ENCODE measurements at regions not wholly inside any gene's neighbourhood (a gene's known extent, or its start where the extent isn't known, plus 50 kb on each side); places are given as distances from the start of the nearest gene placed in this dataset.

GRCh38 chr9:90085633-90086032, 480.8 kb downstream of the GADD45G start:
- intact Hi-C loops (cut with micrococcal nuclease): no loop called here
- Mint-ChIP-seq H3K36me3 (ENCODE audit: low read depth) (no peaks in the 10 kb centered on the region), H3K27ac (peak overlapping the region; percentile 76), H3K4me3 (no peak overlapping the region), H3K4me1 (ENCODE audit: low read depth) (peaks cover 39% of the 10 kb centered on the region), H3K27me3 (peaks cover 3% of the 10 kb centered on the region), H3K9me3 (no peaks in the 10 kb centered on the region)

- Mint-ChIP-seq H3K27ac (peak overlapping the region; percentile 76), H3K4me3 (no peak overlapping the region), H3K9me3 (no peaks in the 10 kb centered on the region), H3K27me3 (peaks cover 3% of the 10 kb centered on the region), H3K36me3 (ENCODE audit: low read depth) (no peaks in the 10 kb centered on the region), H3K4me1 (ENCODE audit: low read depth) (peaks cover 39% of the 10 kb centered on the region)
- intact Hi-C loops (cut with micrococcal nuclease): no loop called here
Measured at GRCh38 chr9:90086101-90086511, 481.3 kb downstream of the GADD45G start.

DNA sequence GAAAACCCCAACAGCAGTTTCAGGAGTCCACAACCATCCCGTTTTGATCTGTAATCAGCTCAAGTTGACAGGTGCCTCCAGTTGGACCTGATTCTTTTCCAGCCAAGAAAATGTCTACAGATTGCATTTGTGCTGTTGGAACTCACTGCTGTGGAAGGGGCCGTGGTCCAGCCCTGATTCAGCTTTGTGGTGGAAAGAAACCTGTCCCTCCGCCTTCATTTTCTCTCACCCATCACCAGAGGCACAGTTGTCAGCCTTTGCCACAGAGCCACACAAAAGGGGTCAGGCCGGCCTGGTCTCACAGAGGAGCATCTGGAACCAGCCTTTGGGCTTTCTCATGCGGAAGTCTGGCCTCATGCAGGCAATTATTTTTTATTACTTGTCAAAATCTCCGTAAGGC, 483.6 kb downstream of the GADD45G start:
- Mint-ChIP-seq H3K4me1 (ENCODE audit: low read depth) (peaks cover 39% of the 10 kb centered on the region), H3K4me3 (no peak overlapping the region), H3K27me3 (peaks cover 9% of the 10 kb centered on the region), H3K27ac (no peak overlapping the region), H3K36me3 (ENCODE audit: low read depth) (no peaks in the 10 kb centered on the region), H3K9me3 (no peaks in the 10 kb centered on the region)
- intact Hi-C loops (cut with micrococcal nuclease): no loop called here

GRCh38 chr9:90088856-90089255, 484.0 kb downstream of the GADD45G start:
- Mint-ChIP-seq H3K4me3 (no peak overlapping the region), H3K9me3 (no peaks in the 10 kb centered on the region), H3K4me1 (ENCODE audit: low read depth) (peaks cover 39% of the 10 kb centered on the region), H3K27ac (no peak overlapping the region), H3K36me3 (ENCODE audit: low read depth) (no peaks in the 10 kb centered on the region), H3K27me3 (peaks cover 13% of the 10 kb centered on the region)
- intact Hi-C loops (cut with micrococcal nuclease): no loop called here

- intact Hi-C loops (cut with micrococcal nuclease): no loop called here
- H3K27ac Mint-ChIP-seq: no peak overlapping the region
- no peak overlapping the region for H3K4me3 Mint-ChIP-seq
- H3K36me3 Mint-ChIP-seq (ENCODE audit: low read depth): no peaks in the 10 kb centered on the region
- peaks cover 20% of the 10 kb centered on the region for H3K27me3 Mint-ChIP-seq
- peaks cover 33% of the 10 kb centered on the region for H3K4me1 Mint-ChIP-seq (ENCODE audit: low read depth)
- H3K9me3 Mint-ChIP-seq: no peaks in the 10 kb centered on the region
Measured at GRCh38 chr9:90090997-90091396, 486.2 kb downstream of the GADD45G start.

DNA sequence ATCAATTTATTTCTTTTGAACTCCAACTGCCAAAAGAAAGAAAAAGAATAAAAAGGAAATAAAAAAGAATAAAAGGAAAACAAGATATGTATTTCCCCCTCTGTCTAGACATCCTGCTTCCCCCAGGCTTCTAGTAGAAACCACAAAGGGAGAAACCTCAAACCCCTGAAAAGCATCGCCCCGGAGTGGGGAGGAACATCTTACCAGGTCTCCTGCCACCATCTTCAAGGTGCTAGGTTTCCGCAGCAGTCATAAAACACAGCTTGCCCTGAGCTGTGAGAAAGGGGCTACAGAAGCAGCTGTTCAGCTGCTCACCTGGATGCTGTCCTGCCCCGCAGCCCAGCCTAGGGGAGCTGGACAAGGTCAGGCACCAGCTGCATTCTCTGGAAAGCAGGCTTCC, 487.7 kb downstream of the GADD45G start:
- no peaks in the 10 kb centered on the region for H3K36me3 Mint-ChIP-seq (ENCODE audit: low read depth)
- H3K27ac Mint-ChIP-seq: no peak overlapping the region
- no peak overlapping the region for H3K4me3 Mint-ChIP-seq
- H3K27me3 Mint-ChIP-seq: peaks cover 29% of the 10 kb centered on the region
- H3K9me3 Mint-ChIP-seq: no peaks in the 10 kb centered on the region
- intact Hi-C loops (cut with micrococcal nuclease): no loop called here
- peaks cover 22% of the 10 kb centered on the region for H3K4me1 Mint-ChIP-seq (ENCODE audit: low read depth)

GRCh38 chr9:90095682-90096081, 490.9 kb downstream of the GADD45G start:
- peaks cover 27% of the 10 kb centered on the region for H3K27me3 Mint-ChIP-seq
- no peak overlapping the region for H3K27ac Mint-ChIP-seq
- intact Hi-C loops (cut with micrococcal nuclease): no loop called here
- H3K4me1 Mint-ChIP-seq (ENCODE audit: low read depth): no peaks in the 10 kb centered on the region
- H3K4me3 Mint-ChIP-seq: no peak overlapping the region
- no peaks in the 10 kb centered on the region for H3K36me3 Mint-ChIP-seq (ENCODE audit: low read depth)
- H3K9me3 Mint-ChIP-seq: no peaks in the 10 kb centered on the region

- H3K9me3 Mint-ChIP-seq: no peaks in the 10 kb centered on the region
- H3K4me1 Mint-ChIP-seq (ENCODE audit: low read depth): no peaks in the 10 kb centered on the region
Measured at GRCh38 chr9:90097237-90097636, 492.4 kb downstream of the GADD45G start.

DNA sequence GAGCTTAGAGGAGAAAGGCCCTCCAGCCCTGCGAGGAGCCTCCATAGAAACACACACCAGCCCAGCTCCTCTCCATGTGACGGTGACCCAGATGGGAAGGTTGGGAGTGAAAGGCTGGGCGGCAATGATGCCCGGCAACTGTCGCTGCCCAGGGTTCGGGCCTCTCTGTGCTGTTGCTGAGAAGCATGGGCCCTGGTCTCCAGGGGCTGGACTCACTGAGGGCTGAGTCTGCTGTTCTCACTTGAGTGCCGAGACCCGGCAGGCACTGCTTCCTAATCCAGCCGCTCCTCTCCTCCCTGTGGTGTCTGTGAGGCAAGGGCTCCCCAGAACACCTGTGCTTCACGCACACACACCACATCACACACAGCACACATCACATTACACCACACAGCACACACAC, 493.6 kb downstream of the GADD45G start:
- intact Hi-C loops (cut with micrococcal nuclease): no loop called here
- H3K9me3 Mint-ChIP-seq: no peaks in the 10 kb centered on the region
- no peaks in the 10 kb centered on the region for H3K4me1 Mint-ChIP-seq (ENCODE audit: low read depth)
- peaks cover 22% of the 10 kb centered on the region for H3K27me3 Mint-ChIP-seq
- no peaks in the 10 kb centered on the region for H3K36me3 Mint-ChIP-seq (ENCODE audit: low read depth)
- no peak overlapping the region for H3K4me3 Mint-ChIP-seq
- H3K27ac Mint-ChIP-seq: no peak overlapping the region

More at GRCh38 chr9:90097237-90097636, 492.4 kb downstream of the GADD45G start:
- intact Hi-C loops (cut with micrococcal nuclease): no loop called here
- Mint-ChIP-seq H3K4me3 (no peak overlapping the region), H3K36me3 (ENCODE audit: low read depth) (no peaks in the 10 kb centered on the region), H3K27ac (no peak overlapping the region), H3K27me3 (peaks cover 27% of the 10 kb centered on the region)

DNA sequence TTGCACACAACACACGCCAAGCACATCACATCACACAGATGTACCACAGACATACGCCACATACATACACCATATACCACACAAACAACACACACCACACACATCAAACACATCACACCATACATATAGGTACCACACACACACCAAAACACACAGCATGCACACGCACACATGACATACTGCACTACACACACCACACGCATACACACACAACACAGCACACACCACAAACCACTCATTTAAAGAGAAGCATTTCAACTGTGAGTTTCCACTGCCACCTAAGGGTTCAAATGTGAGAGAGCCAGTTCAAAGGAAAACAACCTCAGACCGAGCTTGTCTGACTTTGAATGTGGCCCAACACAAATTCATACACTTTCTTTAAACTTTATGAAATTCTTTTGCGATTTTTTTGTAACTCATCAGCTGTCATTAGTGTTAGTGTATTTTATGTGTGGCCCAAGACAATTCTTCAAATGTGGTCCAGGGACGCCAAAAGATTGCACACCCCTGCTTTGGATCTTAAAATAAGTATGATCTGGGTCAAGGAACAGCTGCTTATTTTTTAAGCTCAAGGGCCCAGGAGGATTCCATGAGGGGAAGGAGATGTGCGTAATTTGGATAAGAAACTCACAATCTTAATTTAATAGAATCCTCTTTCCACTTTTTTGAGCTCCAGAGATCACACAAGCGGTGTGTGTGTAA, 494.6 kb downstream of the GADD45G start:
- no peaks in the 10 kb centered on the region for H3K4me1 Mint-ChIP-seq (ENCODE audit: low read depth)
- no peaks in the 10 kb centered on the region for H3K9me3 Mint-ChIP-seq
- no peak overlapping the region for H3K4me3 Mint-ChIP-seq
- H3K27me3 Mint-ChIP-seq: peaks cover 17% of the 10 kb centered on the region
- H3K27ac Mint-ChIP-seq: no peak overlapping the region
- intact Hi-C loops (cut with micrococcal nuclease): loop anchor here (1.0 kb wide), 1 partner anchor 497 kb away; no protein-coding TSS in a partner anchor
- H3K36me3 Mint-ChIP-seq (ENCODE audit: low read depth): no peaks in the 10 kb centered on the region

GRCh38 chr9:90100014-90100413, 495.2 kb downstream of the GADD45G start:
- intact Hi-C loops (cut with micrococcal nuclease): loop anchor here (5.0 kb wide), 2 partner anchors 183 to 523 kb away; no protein-coding TSS in a partner anchor
- H3K27ac Mint-ChIP-seq: no peak overlapping the region

DNA sequence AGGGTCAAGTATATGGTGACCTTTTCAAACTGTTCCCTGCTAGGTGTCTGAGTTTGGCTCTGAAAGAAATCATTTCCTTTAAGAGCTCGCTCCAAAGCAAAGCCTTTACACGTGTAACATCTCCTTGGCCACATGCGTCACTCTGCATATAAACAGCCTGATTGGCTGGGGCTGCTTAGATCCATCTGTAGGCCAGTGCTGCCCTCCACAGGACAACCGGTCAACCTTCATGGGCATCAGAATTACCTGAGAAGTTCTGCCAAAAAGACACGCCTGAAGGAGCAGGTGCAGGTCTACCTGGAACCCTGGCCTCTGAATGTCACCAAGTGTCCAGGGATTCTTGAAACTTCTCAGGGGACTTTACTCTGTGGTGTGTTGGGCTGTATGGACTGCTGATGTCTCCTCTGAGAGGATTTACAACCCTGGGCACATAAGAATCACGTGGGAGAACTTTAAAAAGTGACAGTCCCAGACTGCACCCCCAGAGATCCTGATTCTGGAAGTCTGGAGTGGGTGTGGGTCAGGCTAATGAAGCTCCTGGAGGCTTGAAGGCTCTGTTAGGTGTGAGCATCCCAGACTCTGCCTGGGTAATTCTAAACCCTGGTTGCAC, 497.6 kb downstream of the GADD45G start:
- Mint-ChIP-seq H3K4me1 (ENCODE audit: low read depth) (peaks cover 2% of the 10 kb centered on the region), H3K9me3 (no peaks in the 10 kb centered on the region), H3K4me3 (no peak overlapping the region), H3K27me3 (peaks cover 3% of the 10 kb centered on the region), H3K27ac (no peak overlapping the region), H3K36me3 (ENCODE audit: low read depth) (no peaks in the 10 kb centered on the region)
- intact Hi-C loops (cut with micrococcal nuclease): loop anchor here (1.0 to 5.0 kb wide), 4 partner anchors 185 to 525 kb away; no protein-coding TSS in a partner anchor

More at GRCh38 chr9:90100014-90100413, 495.2 kb downstream of the GADD45G start:
- Mint-ChIP-seq H3K27me3 (peaks cover 17% of the 10 kb centered on the region), H3K36me3 (ENCODE audit: low read depth) (no peaks in the 10 kb centered on the region), H3K4me1 (ENCODE audit: low read depth) (no peaks in the 10 kb centered on the region), H3K4me3 (no peak overlapping the region), H3K9me3 (no peaks in the 10 kb centered on the region)

DNA sequence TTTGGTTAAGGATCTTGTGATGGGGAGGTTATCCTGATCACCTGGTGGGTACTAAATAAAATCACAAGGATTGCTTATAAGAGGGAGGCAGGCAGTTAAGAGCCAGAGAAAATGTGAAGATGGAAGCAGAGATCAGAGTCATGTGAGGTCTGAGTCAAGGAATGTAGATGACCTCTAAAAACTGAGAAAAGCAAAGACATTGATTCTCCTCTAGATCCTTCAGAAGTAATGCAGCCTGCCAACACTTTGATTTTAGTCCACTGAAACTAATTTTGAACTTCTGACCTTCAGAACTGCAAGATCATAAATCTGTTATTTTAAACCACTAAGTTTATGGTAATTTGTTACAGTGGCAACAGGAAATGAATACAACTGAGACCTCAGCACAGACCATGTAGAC, 499.0 kb downstream of the GADD45G start:
- Mint-ChIP-seq H3K27ac (no peak overlapping the region), H3K36me3 (ENCODE audit: low read depth) (no peaks in the 10 kb centered on the region), H3K4me1 (ENCODE audit: low read depth) (peaks cover 16% of the 10 kb centered on the region), H3K27me3 (peaks cover 3% of the 10 kb centered on the region), H3K4me3 (no peak overlapping the region), H3K9me3 (peaks cover under 1% of the 10 kb centered on the region)
- intact Hi-C loops (cut with micrococcal nuclease): loop anchor here (5.0 kb wide), 2 partner anchors 186 to 526 kb away; no protein-coding TSS in a partner anchor

- H3K4me1 Mint-ChIP-seq (ENCODE audit: low read depth): peaks cover 16% of the 10 kb centered on the region
- H3K4me3 Mint-ChIP-seq: no peak overlapping the region
- peaks cover 3% of the 10 kb centered on the region for H3K27me3 Mint-ChIP-seq
- H3K9me3 Mint-ChIP-seq: peaks cover 9% of the 10 kb centered on the region
- intact Hi-C loops (cut with micrococcal nuclease): no loop called here
- H3K27ac Mint-ChIP-seq: no peak overlapping the region
- no peaks in the 10 kb centered on the region for H3K36me3 Mint-ChIP-seq (ENCODE audit: low read depth)
Measured at GRCh38 chr9:90105773-90106172, 501.0 kb downstream of the GADD45G start.

Data from dendritic cell treated with granulocyte-macrophage colony-stimulating factor and Interleukin-4, amounts not matched to agents 40 ng/mL and 50 ng/mL, for 4 days (primary cell).